Hematopoietic multipotent progenitor cell treated with erythropoietin and hydrocortisone succinate and interleukin-3 and kit ligand, for 17 days (in vitro differentiated cells): ENCODE measurements at regions not wholly inside any gene's neighbourhood (a gene's known extent, or its start where the extent isn't known, plus 50 kb on each side); places are given as distances from the start of the nearest gene placed in this dataset.

Experiments used
- DNase-seq: peaks from one replicate; pipeline ENCODE4 v3.0.0-alpha.2; 2015; ENCODE audit warnings: low spot score

DNA sequence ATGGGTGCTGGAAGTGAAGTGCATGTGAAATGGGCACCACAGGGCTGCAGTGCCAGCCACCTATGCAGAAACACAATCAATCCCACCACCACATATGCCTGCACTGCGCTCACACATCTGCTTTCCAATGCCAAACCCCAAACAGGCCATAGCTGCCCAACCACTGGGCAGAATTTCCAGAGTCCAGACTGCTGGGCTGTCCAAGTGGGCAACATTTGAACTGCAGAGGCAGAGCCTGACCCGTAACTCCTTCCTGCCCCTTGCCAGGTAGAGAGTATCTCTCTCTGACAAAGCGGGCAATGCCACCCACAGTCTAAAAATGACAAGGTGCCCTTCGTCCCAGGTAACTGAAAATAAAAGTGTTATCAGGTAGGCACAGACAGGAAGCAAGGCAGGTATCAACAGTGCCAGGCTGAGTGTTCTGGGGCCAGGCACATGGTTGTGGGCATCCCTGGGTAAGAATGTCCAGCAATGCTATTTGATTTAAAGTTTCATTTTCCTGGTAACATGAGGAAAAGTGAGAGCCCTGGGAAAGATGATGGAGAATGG is 79.5 kb downstream of the FOXA2 start:
- DNase-seq, result no peak

GRCh38 chr20:22503577-22503976 is 80.8 kb downstream of the FOXA2 start:
- DNase-seq, result no peak

GRCh38 chr20:22502731-22503191 is 81.6 kb downstream of the FOXA2 start:
- DNase-seq, result no peak

GRCh38 chr20:22501566-22502344 is 82.6 kb downstream of the FOXA2 start:
- DNase-seq, result no peak

DNA sequence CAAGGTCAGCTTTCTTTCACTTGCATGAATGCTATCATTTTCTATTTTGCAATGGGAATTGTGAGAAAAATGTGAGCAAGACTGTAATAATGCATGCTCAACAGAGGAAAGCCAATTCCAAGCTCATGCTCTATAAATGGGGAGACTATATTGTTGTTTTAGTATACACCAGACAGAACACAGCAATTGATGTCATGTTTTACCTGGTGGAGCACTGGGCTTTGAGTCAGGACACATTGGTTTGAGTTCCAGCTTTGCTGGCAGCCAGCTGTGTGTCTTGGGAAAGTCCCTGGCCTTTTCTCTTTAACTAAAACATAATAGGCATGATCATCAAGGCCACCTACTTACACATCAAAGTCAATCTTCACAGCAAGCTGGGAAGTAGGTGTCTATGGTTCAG is 83.3 kb downstream of the FOXA2 start:
- no peak for DNase-seq

DNA sequence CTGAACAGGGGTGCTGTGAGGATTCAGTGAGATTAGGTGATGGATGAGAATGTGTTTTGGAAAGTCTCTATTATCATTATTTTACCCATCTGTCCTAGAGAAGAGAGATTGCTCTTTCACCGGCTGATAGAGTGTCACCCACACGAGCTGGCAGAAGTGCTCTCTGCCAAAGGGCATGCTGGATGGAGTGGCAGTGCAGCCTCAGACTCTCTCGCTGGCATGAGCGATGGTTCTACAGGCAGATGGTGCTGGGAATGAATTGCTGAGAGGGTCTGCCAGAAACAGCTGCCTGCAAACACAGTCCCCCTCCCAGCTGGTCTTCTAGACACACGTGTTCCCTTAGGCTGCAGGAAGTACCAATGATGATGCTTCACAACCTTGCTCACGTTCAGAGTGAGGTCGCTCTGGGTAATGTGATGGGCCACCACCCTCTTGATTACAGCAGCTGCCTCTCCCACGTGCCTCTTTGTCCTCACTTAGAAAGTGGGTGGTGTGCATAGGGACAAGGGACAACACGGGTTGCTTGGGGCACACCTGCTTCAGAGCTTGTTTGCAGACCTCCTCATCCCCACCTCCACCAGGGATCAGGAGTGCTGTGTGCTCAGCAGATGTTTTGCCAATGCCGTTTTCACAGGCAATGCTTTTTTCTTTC is 84.7 kb downstream of the FOXA2 start:
- DNase-seq, result no peak

- no peak for DNase-seq
These were observed 87.6 kb downstream of the FOXA2 start for GRCh38 chr20:22496817-22497216.

DNA sequence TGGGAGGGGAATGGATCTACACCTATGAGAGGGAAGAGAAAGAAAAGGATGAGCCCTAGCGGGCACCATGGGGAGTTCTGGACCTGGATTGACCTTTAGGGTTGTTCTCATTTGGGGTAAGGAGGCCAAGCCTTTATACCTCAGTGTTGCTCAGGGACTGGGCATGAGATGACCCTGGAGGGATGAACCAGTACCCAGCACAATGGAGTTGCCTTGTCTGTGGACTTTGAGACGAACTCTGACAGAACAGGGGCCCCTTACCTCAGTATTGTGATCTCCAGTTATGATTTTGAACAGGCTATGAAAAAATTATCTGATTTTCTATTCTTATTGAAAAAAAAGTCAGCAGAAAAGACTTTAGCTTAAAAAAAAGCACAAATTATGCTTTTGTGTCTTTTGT is 88.6 kb downstream of the FOXA2 start:
- DNase-seq, result no peak

DNA sequence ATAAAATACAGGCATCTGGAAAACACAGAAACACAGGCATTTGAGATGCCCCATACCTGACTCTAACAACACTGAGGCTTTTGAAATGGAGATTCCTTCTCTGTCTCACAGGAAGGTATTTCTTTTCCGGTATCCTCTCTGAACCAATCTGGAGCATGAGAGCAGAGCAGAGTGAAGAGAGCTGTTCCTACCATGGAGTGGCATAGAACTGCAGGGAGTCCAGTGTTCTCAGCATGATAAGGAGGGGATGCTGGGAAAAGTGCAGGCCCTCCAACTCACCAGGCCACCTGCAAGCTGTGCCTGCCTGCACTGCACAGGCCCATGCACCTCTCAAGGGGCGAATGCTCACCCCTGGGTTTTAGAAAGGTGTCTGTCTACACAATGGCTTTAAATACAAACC is 89.2 kb downstream of the FOXA2 start:
- DNase-seq, result no peak

- DNase-seq, result no peak
These were observed 91.9 kb downstream of the FOXA2 start for GRCh38 chr20:22492497-22492896.

DNA sequence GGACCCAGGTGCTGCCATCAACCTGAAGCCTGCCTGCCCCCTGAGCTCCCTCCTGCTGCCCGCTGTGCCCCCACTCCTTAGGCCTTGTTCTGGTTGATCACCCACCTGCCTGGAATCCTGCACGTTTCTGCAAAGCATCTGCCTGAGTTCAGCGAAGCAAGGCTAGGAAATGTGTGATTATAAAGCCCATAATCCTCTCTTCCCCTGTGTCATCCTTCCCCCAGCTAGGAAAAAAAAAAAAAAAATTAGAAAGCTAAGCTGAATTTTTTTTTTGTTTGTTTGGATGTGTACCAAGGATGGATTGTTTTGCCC is 93.2 kb downstream of the FOXA2 start:
- no peak for DNase-seq

DNA sequence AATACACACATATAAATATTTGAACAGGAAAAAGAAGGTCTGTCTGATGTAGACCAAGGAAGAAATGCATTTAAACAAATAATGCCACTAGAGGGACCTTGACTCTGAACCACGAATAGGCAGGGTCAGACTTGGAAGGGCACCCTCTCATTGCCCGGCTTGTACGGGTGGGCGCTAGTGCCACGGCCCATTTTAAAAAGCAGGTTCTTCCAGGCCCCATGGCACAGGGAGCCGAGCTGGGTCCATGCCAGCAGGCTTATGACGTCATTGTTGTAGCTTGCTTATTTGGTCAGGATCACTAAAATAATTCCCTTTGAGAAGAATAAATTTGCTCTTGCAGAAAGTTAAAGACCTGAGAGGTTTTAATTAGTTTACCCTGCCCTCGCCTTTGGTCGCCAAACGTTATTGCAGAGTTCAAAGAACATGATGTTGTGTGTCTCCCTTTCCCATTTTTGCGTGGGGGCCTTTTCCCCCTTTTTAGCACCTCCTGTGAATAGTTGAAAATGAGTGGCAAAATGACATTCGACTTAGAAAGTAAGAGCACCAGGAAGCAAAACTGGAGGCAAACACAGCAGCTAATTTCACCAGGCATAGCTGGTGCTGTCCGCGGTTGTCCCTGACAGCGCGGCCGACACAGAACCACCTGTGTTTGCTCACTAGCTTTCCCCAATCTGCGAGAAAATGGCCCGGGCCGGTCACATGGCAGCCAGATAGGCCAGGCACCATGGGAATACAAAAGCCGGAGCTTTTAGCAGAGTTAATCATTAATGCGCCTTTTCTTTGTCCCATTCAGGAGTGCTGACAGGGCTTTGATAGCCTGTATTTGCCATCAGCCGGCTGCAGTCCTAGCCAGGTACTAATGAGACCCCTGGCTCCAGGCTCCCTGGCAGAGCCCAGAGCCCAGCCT is 93.8 kb downstream of the FOXA2 start:
- no peak for DNase-seq

GRCh38 chr20:22489626-22490286 is 94.6 kb downstream of the FOXA2 start:
- DNase-seq, result no peak

DNA sequence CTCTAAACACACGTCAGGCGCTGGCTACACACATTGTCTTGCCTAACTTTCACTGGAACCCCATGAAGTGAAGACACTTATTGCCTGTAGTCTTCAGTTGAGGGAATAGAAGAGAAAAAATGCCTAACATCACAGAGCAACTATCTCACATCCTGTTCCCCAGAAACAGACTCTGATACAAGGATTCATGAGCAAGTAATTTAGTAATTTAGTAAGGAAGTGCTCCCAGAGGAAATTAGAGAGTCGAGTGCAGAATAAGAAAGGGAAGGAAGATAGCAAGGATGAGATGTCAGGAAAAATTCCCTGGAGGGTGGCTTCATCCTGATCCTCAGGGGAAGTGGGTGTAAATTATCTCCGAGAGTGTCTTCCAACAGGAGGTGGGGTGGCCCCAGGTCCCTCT is 104.0 kb downstream of the FOXA2 start:
- DNase-seq, result no peak

DNA sequence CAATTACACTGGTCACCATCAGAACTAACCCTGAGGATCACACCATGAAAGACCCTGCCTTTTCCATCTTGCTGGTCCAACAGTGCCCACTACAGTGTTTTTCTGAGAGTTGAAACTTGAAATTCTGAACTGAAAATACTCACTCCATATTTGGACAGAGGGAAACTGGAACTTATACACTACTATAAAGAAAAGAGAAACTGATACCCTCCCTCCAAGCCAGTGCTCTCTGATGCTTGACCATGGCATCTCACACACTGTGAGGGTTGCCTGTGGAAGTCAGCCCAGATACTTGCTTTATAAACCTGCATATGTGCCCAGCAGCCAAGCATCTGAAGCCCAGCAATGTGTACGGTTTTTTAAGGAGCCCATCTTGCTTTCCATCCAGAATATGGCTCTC is 108.7 kb downstream of the FOXA2 start:
- no peak for DNase-seq

DNA sequence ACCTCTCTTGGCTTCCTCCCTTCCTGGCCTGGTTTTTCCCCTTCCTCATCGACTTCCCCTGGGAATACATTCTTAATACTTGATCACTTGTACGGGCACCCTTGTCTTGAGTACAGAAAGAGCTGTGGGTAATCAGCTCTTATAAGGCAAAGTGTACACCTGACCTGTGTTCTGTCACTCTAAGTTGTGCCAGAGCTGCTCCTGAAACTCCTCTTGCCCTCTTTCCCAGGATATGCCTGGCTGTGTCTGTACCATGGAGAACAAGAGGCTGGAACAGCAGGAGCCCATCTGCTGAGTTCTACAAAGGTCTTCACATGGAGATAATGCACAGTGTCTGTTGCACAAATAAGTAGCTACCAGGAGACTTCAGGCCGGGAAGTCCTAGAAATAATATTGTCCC is 110.1 kb downstream of the FOXA2 start:
- DNase-seq, result no peak

GRCh38 chr20:22473293-22473692 is 111.1 kb downstream of the FOXA2 start:
- no peak for DNase-seq

DNA sequence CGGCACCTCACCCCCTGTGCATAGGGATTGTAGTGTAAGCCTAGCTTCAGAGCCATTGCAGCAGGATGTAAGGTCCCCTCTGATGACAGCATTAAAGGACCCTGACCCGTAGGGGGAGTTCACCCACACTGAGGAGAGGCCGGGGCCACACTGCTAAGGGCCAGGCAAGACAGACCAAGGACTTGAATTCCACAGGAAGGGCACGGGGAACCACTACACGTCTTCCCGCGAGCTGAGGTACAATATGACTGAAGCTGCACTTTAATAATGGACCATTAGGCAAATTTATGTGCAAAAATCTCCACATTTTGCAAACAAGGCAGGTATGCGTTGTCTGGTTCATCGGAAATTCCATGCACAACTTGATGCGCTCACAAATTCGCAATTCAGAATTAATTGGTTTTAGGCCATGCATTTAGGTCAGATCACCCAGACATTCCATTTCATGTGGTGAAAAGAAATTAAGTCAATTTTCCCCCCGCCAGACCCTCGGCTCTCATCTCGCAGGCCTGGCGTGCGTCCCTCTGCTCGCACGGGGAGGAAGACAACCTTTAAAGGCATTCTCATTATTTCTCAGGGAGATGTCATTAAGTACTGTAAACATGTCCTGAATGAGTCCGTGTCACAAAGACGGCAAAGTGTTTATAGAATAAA is 111.8 kb downstream of the FOXA2 start:
- DNase-seq, result no peak

- no peak for DNase-seq
These were observed 113.1 kb downstream of the FOXA2 start for GRCh38 chr20:22471156-22471836.

- DNase-seq, result no peak
These were observed 113.7 kb downstream of the FOXA2 start for GRCh38 chr20:22470620-22471026.
